IMR-90 (cell line): ENCODE measurements at regions not wholly inside any gene's neighbourhood (a gene's known extent, or its start where the extent isn't known, plus 50 kb on each side); places are given as distances from the start of the nearest gene placed in this dataset.

Experiments used
- ATAC-seq: fragments of 200-7000 bp; cut with Tn5 transposase; 2 replicates; pipeline ENCODE4 v1.9.1; 2020; ENCODE audit warnings: low read depth, mild to moderate bottlenecking, moderate library complexity
- BruUV-seq: library from RNA; stranded (reverse); fragments of 400-500 nt; replicated peaks from 2 replicates; lab custom pipeline; 2021; lab: Mats Ljungman, UMichigan
- CTCF ChIA-PET: fragments of 300-600 bp; formaldehyde crosslinking; extraction: SDS; loops from one replicate; lab custom pipeline; 2021; ENCODE audit warnings: antibody characterized with exemption; lab: Yijun Ruan, JAX
- POLR2A ChIA-PET: fragments of 300-600 bp; sonication (Branson Sonifier 250); formaldehyde crosslinking; loops from one replicate; lab custom pipeline; 2022; ENCODE audit warnings: antibody characterized with exemption; ENCODE audit not compliant: unreplicated experiment; lab: Charles Lee
- DNase-seq: peaks from one replicate; pipeline ENCODE4 v3.0.0; 2013
- H2AFZ ChIP-seq: replicated peaks from 2 replicates; pipeline ENCODE3; 2013; ENCODE audit warnings: low read length, mild to moderate bottlenecking; ENCODE audit not compliant: poor library complexity
- H2AK5ac ChIP-seq: 2 replicates; pipeline ENCODE4 v1.6.1; 2013; ENCODE audit warnings: low read depth, low read length, inconsistent platforms
- H2AK9ac ChIP-seq: replicated peaks from 2 replicates; pipeline ENCODE3; 2013; ENCODE audit warnings: mild to moderate bottlenecking, low read depth, low read length, moderate library complexity; ENCODE audit not compliant: poor library complexity
- H2BK120ac ChIP-seq: 2 replicates; pipeline ENCODE4 v1.6.1; 2013; ENCODE audit warnings: low read depth, low read length, inconsistent platforms
- H2BK15ac ChIP-seq: 3 replicates; pipeline ENCODE4 v1.6.1; 2013; ENCODE audit warnings: low read depth, low read length, inconsistent platforms
- H2BK20ac ChIP-seq: 2 replicates; pipeline ENCODE4 v1.6.1; 2013; ENCODE audit warnings: low read depth, mild to moderate bottlenecking, inconsistent platforms, low read length, moderate library complexity
- H2BK5ac ChIP-seq: 2 replicates; pipeline ENCODE4 v1.6.1; 2013; ENCODE audit warnings: mild to moderate bottlenecking, low read depth, low read length, inconsistent platforms; ENCODE audit not compliant: poor library complexity, severe bottlenecking
- H3K14ac ChIP-seq: replicated peaks from 2 replicates; pipeline ENCODE4 v1.6.1; 2013; ENCODE audit warnings: low read depth, low read length, inconsistent platforms
- H3K18ac ChIP-seq: 2 replicates; pipeline ENCODE4 v1.6.1; 2013; ENCODE audit warnings: low read depth, low read length, control low read depth
- H3K23ac ChIP-seq: 2 replicates; pipeline ENCODE4 v1.6.1; 2013; ENCODE audit warnings: low read depth, low read length, inconsistent platforms
- H3K27ac ChIP-seq: 2 replicates; pipeline ENCODE4 v1.5.1; 2013; ENCODE audit warnings: mild to moderate bottlenecking, control low read depth, low read length; ENCODE audit not compliant: insufficient read depth
- H3K27me3 ChIP-seq: 2 replicates; pipeline ENCODE4 v1.6.1; 2013; ENCODE audit warnings: low read length; ENCODE audit not compliant: control insufficient read depth, insufficient read depth
- H3K36me3 ChIP-seq: 2 replicates; pipeline ENCODE4 v1.6.1; 2013; ENCODE audit warnings: low read length, mixed read lengths; ENCODE audit not compliant: control insufficient read depth, insufficient read depth
- H3K4ac ChIP-seq: 2 replicates; pipeline ENCODE4 v1.6.1; 2013; ENCODE audit warnings: low read depth, low read length, inconsistent platforms
- H3K4me1 ChIP-seq: 2 replicates; pipeline ENCODE4 v1.6.1; 2013; ENCODE audit warnings: low read length, mixed read lengths; ENCODE audit not compliant: control insufficient read depth, insufficient read depth
- H3K4me2 ChIP-seq: 2 replicates; pipeline ENCODE4 v1.6.1; 2013; ENCODE audit warnings: low read depth, mild to moderate bottlenecking, control low read depth, low read length, moderate library complexity
- H3K4me3 ChIP-seq: 2 replicates; pipeline ENCODE4 v1.5.1; 2013; ENCODE audit warnings: low read depth, mild to moderate bottlenecking, control low read depth, low read length, moderate library complexity; ENCODE audit not compliant: insufficient read depth
- H3K56ac ChIP-seq: 2 replicates; pipeline ENCODE4 v1.6.1; 2013; ENCODE audit warnings: low read length, inconsistent platforms; ENCODE audit not compliant: insufficient read depth; ENCODE audit errors: extremely low read depth
- H3K79me1 ChIP-seq, 2 experiments: 2 replicates each; pipeline ENCODE4 v1.6.1; 2013; ENCODE audit warnings: low read length in 2 of 2, inconsistent platforms in 1 of 2, low read depth in 1 of 2
- H3K9ac ChIP-seq: 2 replicates; pipeline ENCODE4 v1.6.1; 2013; ENCODE audit warnings: low read depth, low read length, control low read depth
- H3K9me1 ChIP-seq: 2 replicates; pipeline ENCODE4 v1.6.1; 2013; ENCODE audit warnings: low read length, inconsistent platforms; ENCODE audit not compliant: insufficient read depth
- H3K9me3 ChIP-seq: 2 replicates; pipeline ENCODE4 v1.6.1; 2013; ENCODE audit warnings: low read length; ENCODE audit not compliant: control insufficient read depth, insufficient read depth
- H4K20me1 ChIP-seq: 2 replicates; pipeline ENCODE4 v1.6.1; 2013; ENCODE audit warnings: low read length, inconsistent platforms; ENCODE audit not compliant: insufficient read depth
- H4K5ac ChIP-seq: 2 replicates; pipeline ENCODE4 v1.6.1; 2013; ENCODE audit warnings: mild to moderate bottlenecking, low read depth, low read length, control low read depth
- H4K8ac ChIP-seq, 2 experiments: 2 replicates each; pipeline ENCODE4 v1.6.1; 2013; ENCODE audit warnings: low read depth in 2 of 2, low read length in 2 of 2, control low read depth in 1 of 2, inconsistent platforms in 1 of 2
- H4K91ac ChIP-seq: 2 replicates; pipeline ENCODE4 v1.6.1; 2013; ENCODE audit warnings: low read depth, low read length, inconsistent platforms; ENCODE audit not compliant: insufficient read depth
- BHLHE40 ChIP-seq: fragments of 150-350 bp; IDR thresholded peaks from 2 replicates; pipeline ENCODE4 v1.6.1; 2016; ENCODE audit warnings: mild to moderate bottlenecking, low read depth, low read length
- CEBPB ChIP-seq: IDR thresholded peaks from 2 replicates; pipeline ENCODE4 v1.6.1; 2012; ENCODE audit warnings: low read depth, low read length, improper control_type of control experiment
- CHD1 ChIP-seq: IDR thresholded peaks from 2 replicates; pipeline ENCODE4 v1.6.1; 2012; ENCODE audit warnings: low read depth, low read length, improper control_type of control experiment
- FOS ChIP-seq: fragments of 150-350 bp; IDR thresholded peaks from 2 replicates; pipeline ENCODE4 v1.6.1; 2016; ENCODE audit warnings: low read depth, low read length
- MAFK ChIP-seq: IDR thresholded peaks from 2 replicates; pipeline ENCODE4 v1.6.1; 2012; ENCODE audit warnings: low read depth, low read length, improper control_type of control experiment
- MAZ ChIP-seq: IDR thresholded peaks from 2 replicates; pipeline ENCODE4 v1.6.1; 2012; ENCODE audit warnings: low read depth, mild to moderate bottlenecking, low read length, improper control_type of control experiment, moderate library complexity, borderline replicate concordance
- MXI1 ChIP-seq: IDR thresholded peaks from 2 replicates; pipeline ENCODE4 v1.6.1; 2012; ENCODE audit warnings: low read depth, mild to moderate bottlenecking, low read length, moderate library complexity, borderline replicate concordance
- NFE2L2 ChIP-seq: fragments of 150-350 bp; IDR thresholded peaks from 2 replicates; pipeline ENCODE4 v1.6.1; 2016; ENCODE audit warnings: low read depth, mild to moderate bottlenecking, low read length
- POLR2A ChIP-seq: IDR thresholded peaks from 2 replicates; pipeline ENCODE4 v1.6.1; 2012; ENCODE audit warnings: mild to moderate bottlenecking, low read depth, low read length
- RAD21 ChIP-seq: IDR thresholded peaks from 2 replicates; pipeline ENCODE4 v1.6.1; 2012; ENCODE audit warnings: low read length, improper control_type of control experiment
- RCOR1 ChIP-seq: IDR thresholded peaks from 2 replicates; pipeline ENCODE4 v1.6.1; 2012; ENCODE audit warnings: mild to moderate bottlenecking, low read length, improper control_type of control experiment; ENCODE audit not compliant: insufficient replicate concordance
- RFX5 ChIP-seq: IDR thresholded peaks from 2 replicates; pipeline ENCODE4 v1.8.0; 2012; ENCODE audit warnings: low read depth, mild to moderate bottlenecking, low read length, moderate library complexity
- SMC3 ChIP-seq: fragments of 150-350 bp; IDR thresholded peaks from 2 replicates; pipeline ENCODE4 v1.6.1; 2016; ENCODE audit warnings: low read depth, mild to moderate bottlenecking, antibody characterized with exemption, low read length, moderate library complexity
- WGBS, 2 experiments: methylation state at CpG; one replicate each; pipeline versions ENCODE4 v1.1.5 to v1.1.7; 2013; ENCODE audit warnings: missing lambda C conversion rate in 2 of 2; ENCODE audit not compliant: insufficient read length in 1 of 2; ENCODE audit errors: extremely low coverage in 2 of 2; 5-methylcytosine and 5-hydroxymethylcytosine counted together
- dilution Hi-C: fragments of 300-500 bp; cut with HindIII; formaldehyde crosslinking; loops from one replicate; pipeline ENCODE4 v1.14.3; 2018; ENCODE audit warnings: low sequenced_read_pairs; ENCODE audit not compliant: unreplicated experiment
- in situ Hi-C: fragments of 300-500 bp; cut with MboI; formaldehyde crosslinking; loops from 3 replicates; pipeline ENCODE4 v1.14.3; 2019; ENCODE audit warnings: low sequenced_read_pairs, inconsistent platforms, mixed read lengths
- intact Hi-C: fragments of 100-400 bp; cut with micrococcal nuclease; formaldehyde crosslinking; loops from 2 replicates; pipeline ENCODE4 v1.10.0; 2022
- TF ChIP-seq, protein P1 (sequence below): conservative IDR thresholded peaks from 2 replicates; pipeline ENCODE4 v1.5.1; 2012; ENCODE audit warnings: mild to moderate bottlenecking, low read depth, low read length, improper control_type of control experiment
- TF ChIP-seq, protein P2 (sequence below): fragments of 150-350 bp; IDR thresholded peaks from 2 replicates; pipeline ENCODE4 v1.6.1; 2016; ENCODE audit warnings: low read depth, mild to moderate bottlenecking, low read length, moderate library complexity, borderline replicate concordance
- TF ChIP-seq, protein P3 (sequence below): fragments of 150-350 bp; IDR thresholded peaks from 2 replicates; pipeline ENCODE4 v1.6.1; 2017; ENCODE audit warnings: mild to moderate bottlenecking, antibody characterized with exemption, low read length, low read depth

DNA sequence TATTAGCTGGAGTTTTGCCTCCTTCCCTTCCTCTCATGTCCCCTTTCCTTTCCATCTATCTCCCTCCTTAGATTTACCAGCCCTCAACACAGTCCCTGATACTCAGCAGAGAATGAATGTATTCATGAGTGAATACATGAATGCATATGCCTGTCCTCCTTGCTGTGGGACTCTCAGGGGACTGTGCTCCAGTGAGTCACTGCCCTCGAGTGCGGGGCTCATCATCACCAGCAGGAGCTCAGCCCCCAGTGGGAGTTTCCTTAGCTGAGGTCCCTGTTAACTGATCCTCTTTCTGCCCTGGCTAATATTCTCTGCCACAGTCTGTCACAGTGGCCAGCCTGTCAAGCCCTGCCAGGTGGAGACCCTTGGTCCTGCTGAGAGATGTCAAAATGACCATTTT lies 104.9 kb upstream of the LHCGR start:
- H3K9ac ChIP-seq = no peak overlapping the region
- no peak overlapping the region for H2AK5ac ChIP-seq
- no peak overlapping the region for H3K56ac ChIP-seq
- WGBS, 2 experiments = 63% methylated on average over 2 of the region's 2 CpGs; no CpG with 5 or more reads in 1 of the 2 experiments
- no peak overlapping the region for H3K27ac ChIP-seq
- ATAC-seq (peak; percentile 16; the same call in 1 of the 2 replicates), DNase-seq (peak; percentile 23)
- H2AFZ ChIP-seq = peak overlapping the region; percentile 67
- H2AK9ac ChIP-seq = no peak overlapping the region
- no peaks in the 10 kb centered on the region for H3K27me3 ChIP-seq
- H3K4me3 ChIP-seq = no peak overlapping the region
- H3K18ac ChIP-seq = peak overlapping the region; percentile 9
- H3K4ac ChIP-seq = peak overlapping the region; percentile 33; the same call in 1 of the 2 replicates
- no peaks in the 10 kb centered on the region for H4K20me1 ChIP-seq
- no peaks in the 10 kb centered on the region for H3K36me3 ChIP-seq
- TF ChIP-seq, protein P1, sequence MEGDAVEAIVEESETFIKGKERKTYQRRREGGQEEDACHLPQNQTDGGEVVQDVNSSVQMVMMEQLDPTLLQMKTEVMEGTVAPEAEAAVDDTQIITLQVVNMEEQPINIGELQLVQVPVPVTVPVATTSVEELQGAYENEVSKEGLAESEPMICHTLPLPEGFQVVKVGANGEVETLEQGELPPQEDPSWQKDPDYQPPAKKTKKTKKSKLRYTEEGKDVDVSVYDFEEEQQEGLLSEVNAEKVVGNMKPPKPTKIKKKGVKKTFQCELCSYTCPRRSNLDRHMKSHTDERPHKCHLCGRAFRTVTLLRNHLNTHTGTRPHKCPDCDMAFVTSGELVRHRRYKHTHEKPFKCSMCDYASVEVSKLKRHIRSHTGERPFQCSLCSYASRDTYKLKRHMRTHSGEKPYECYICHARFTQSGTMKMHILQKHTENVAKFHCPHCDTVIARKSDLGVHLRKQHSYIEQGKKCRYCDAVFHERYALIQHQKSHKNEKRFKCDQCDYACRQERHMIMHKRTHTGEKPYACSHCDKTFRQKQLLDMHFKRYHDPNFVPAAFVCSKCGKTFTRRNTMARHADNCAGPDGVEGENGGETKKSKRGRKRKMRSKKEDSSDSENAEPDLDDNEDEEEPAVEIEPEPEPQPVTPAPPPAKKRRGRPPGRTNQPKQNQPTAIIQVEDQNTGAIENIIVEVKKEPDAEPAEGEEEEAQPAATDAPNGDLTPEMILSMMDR = no peak
- TF ChIP-seq POLR2A (no peak), RAD21 (no peak), CEBPB (no peak), RFX5 (no peak), BHLHE40 (no peak), MAZ (no peak; the same call in 1 of the 2 replicates), MAFK (no peak), FOS (no peak), CHD1 (no peak), NFE2L2 (no peak), MXI1 (no peak), RCOR1 (no peak), SMC3 (no peak)
- TF ChIP-seq, protein P2, sequence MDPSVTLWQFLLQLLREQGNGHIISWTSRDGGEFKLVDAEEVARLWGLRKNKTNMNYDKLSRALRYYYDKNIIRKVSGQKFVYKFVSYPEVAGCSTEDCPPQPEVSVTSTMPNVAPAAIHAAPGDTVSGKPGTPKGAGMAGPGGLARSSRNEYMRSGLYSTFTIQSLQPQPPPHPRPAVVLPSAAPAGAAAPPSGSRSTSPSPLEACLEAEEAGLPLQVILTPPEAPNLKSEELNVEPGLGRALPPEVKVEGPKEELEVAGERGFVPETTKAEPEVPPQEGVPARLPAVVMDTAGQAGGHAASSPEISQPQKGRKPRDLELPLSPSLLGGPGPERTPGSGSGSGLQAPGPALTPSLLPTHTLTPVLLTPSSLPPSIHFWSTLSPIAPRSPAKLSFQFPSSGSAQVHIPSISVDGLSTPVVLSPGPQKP = no peak
- TF ChIP-seq, protein P3, sequence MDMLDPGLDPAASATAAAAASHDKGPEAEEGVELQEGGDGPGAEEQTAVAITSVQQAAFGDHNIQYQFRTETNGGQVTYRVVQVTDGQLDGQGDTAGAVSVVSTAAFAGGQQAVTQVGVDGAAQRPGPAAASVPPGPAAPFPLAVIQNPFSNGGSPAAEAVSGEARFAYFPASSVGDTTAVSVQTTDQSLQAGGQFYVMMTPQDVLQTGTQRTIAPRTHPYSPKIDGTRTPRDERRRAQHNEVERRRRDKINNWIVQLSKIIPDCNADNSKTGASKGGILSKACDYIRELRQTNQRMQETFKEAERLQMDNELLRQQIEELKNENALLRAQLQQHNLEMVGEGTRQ = no peak
- peak overlapping the region; percentile 57 for H4K91ac ChIP-seq
- peak overlapping the region; percentile 56 for H2BK120ac ChIP-seq
- ChIA-PET CTCF (interaction anchor here (0.6 to 1.2 kb wide), 2 partner anchors 16 to 238 kb away, joined by 4 read pairs; no protein-coding TSS in a partner anchor), POLR2A (no interaction called here)
- H3K79me1 ChIP-seq = no peaks in the 10 kb centered on the region
- BruUV-seq = no TSS peak
- peak overlapping the region; percentile 27; the same call in 1 of the 2 replicates for H2BK20ac ChIP-seq
- H4K5ac ChIP-seq = no peak overlapping the region
- in situ Hi-C loops (no loop called here), intact Hi-C loops (no loop called here), dilution Hi-C loops (no loop called here)
- H2BK15ac ChIP-seq = peak overlapping the region; percentile 61; the same call in 1 of the 3 replicates
- no peak overlapping the region for H3K4me2 ChIP-seq
- peak overlapping the region; percentile 59; the same call in 1 of the 2 replicates for H3K23ac ChIP-seq
- peak overlapping the region; percentile 57; the same call in 1 of the 2 replicates for H3K14ac ChIP-seq
- H2BK5ac ChIP-seq = no peak overlapping the region
- H4K8ac ChIP-seq = peak overlapping the region in 1 of 2 experiments; percentile 30; a peak in 1 of 4 replicates
- H3K4me1 ChIP-seq = peaks cover 16% of the 10 kb centered on the region
- H3K9me1 ChIP-seq = no peaks in the 10 kb centered on the region
- H3K9me3 ChIP-seq = no peaks in the 10 kb centered on the region
